ENCODE measurements at regions not wholly inside any gene's neighbourhood (a gene's known extent, or its start where the extent isn't known, plus 50 kb on each side); places are given as distances from the start of the nearest gene placed in this dataset.

GRCh38 chrX:20500949-20501348 lies 234.2 kb upstream of the RPS6KA3 start:
- TF ChIP-seq CTCF (IDR thresholded peaks at IDR 0.05; ENCODE audit: insufficient read depth, low read depth, low read length, missing control alignments) = no peak
- H3K4me3 ChIP-seq (ENCODE audit: low read length) = no peak overlapping the region
- DNase-seq (ENCODE audit: low read depth) = no peak

- no peak for DNase-seq (ENCODE audit: low read depth)
- no peak overlapping the region for H3K4me3 ChIP-seq (ENCODE audit: low read length)
- no peak for TF ChIP-seq CTCF (IDR thresholded peaks at IDR 0.05; ENCODE audit: insufficient read depth, low read depth, low read length, missing control alignments)
These were observed 233.6 kb upstream of the RPS6KA3 start for GRCh38 chrX:20500171-20500865.

- DNase-seq (ENCODE audit: low read depth) = no peak
- no peak overlapping the region for H3K4me3 ChIP-seq (ENCODE audit: low read length)
- TF ChIP-seq CTCF (IDR thresholded peaks at IDR 0.05; ENCODE audit: insufficient read depth, low read depth, low read length, missing control alignments) = no peak
These were observed 233.1 kb upstream of the RPS6KA3 start for GRCh38 chrX:20499763-20500162.

GRCh38 chrX:20498851-20499635 lies 232.3 kb upstream of the RPS6KA3 start:
- TF ChIP-seq CTCF (IDR thresholded peaks at IDR 0.05; ENCODE audit: insufficient read depth, low read depth, low read length, missing control alignments) = no peak
- no peak overlapping the region for H3K4me3 ChIP-seq (ENCODE audit: low read length)
- DNase-seq (ENCODE audit: low read depth) = no peak

- H3K4me3 ChIP-seq (ENCODE audit: low read length) = no peak overlapping the region
- DNase-seq (ENCODE audit: low read depth) = no peak
- TF ChIP-seq CTCF (IDR thresholded peaks at IDR 0.05; ENCODE audit: insufficient read depth, low read depth, low read length, missing control alignments) = no peak
These were observed 228.9 kb upstream of the RPS6KA3 start for GRCh38 chrX:20495575-20495974.

GRCh38 chrX:20488473-20488872 lies 221.8 kb upstream of the RPS6KA3 start:
- H3K4me3 ChIP-seq (ENCODE audit: low read length) = no peak overlapping the region
- TF ChIP-seq CTCF (IDR thresholded peaks at IDR 0.05; ENCODE audit: insufficient read depth, low read depth, low read length, missing control alignments) = no peak
- no peak for DNase-seq (ENCODE audit: low read depth)
